ENCODE measurements at regions not wholly inside any gene's neighbourhood (a gene's known extent, or its start where the extent isn't known, plus 50 kb on each side); places are given as distances from the start of the nearest gene placed in this dataset.

- no peak for TF ChIP-seq EZH2 (IDR thresholded peaks at IDR 0.05; ENCODE audit: insufficient read depth, poor library complexity, severe bottlenecking)
- no peak for TF ChIP-seq EZH2phosphoT487 (IDR thresholded peaks at IDR 0.05; ENCODE audit: insufficient read depth, low read depth)
Measured at GRCh38 chr5:16234598-16234997, 55.0 kb upstream of the MARCHF11 start.
